KOPT-K1 (cell line): ENCODE measurements at regions not wholly inside any gene's neighbourhood (a gene's known extent, or its start where the extent isn't known, plus 50 kb on each side); places are given as distances from the start of the nearest gene placed in this dataset.

Source experiments
- H3K27ac ChIP-seq: fragments of 200-600 bp; sonication (generic); 2 replicates; pipeline ENCODE4 v1.5.1; 2016; ENCODE audit warnings: antibody characterized with exemption, mild to moderate bottlenecking, low read depth, low read length; ENCODE audit not compliant: poor library complexity, severe bottlenecking
- H3K36me3 ChIP-seq: fragments of 200-600 bp; sonication (generic); 2 replicates; pipeline ENCODE4 v1.5.1; 2017; ENCODE audit warnings: antibody characterized with exemption, mild to moderate bottlenecking, low read length, moderate library complexity; ENCODE audit not compliant: insufficient read depth
- H3K9me3 ChIP-seq: fragments of 200-600 bp; sonication (generic); 2 replicates; pipeline ENCODE4 v1.5.1; 2017; ENCODE audit warnings: antibody characterized with exemption, low read length, mild to moderate bottlenecking; ENCODE audit not compliant: insufficient read depth, poor library complexity, severe bottlenecking

DNA sequence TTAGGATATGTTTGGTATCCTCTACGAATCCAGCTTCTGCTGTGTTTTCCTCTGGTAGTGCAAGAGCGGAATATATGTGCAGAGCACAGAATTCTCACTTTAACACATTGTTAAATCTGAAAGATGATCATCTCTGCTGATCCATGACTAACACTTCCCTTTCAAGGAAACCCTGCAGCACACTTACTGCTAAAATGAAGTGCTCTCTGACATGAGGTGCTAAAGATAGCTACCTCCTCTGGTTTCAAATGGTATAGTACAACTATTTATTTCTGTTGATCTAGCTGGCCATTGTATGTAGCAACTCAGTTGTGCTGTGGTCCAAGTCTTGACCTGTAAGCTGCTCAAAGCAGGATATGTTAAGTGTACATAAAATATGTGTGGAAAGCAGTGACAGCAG, 162.4 kb upstream of the FMR1 start:
- no peaks in the 10 kb centered on the region for H3K9me3 ChIP-seq
- H3K27ac ChIP-seq, result no peak overlapping the region
- no peaks in the 10 kb centered on the region for H3K36me3 ChIP-seq

DNA sequence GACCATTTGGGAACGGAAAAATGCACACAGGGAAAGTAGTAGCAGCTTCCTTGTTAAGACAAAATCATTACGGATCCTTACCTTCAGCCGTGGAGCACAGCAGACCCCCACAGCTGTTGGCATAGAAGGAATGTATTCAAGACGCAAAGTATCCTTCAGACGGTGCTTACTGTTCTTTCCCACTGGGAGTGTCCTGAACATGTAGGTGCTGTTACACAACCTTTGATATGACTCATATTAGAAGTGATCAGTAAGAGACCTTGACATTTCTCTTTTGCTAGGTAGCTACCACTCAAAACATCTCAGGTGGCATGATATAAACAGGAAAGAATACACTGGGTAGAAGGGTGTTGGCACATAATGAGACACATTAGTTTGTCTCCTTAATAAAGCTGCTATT, 154.0 kb upstream of the FMR1 start:
- Histone ChIP-seq H3K9me3 (no peaks in the 10 kb centered on the region), H3K36me3 (no peaks in the 10 kb centered on the region), H3K27ac (no peak overlapping the region)

DNA sequence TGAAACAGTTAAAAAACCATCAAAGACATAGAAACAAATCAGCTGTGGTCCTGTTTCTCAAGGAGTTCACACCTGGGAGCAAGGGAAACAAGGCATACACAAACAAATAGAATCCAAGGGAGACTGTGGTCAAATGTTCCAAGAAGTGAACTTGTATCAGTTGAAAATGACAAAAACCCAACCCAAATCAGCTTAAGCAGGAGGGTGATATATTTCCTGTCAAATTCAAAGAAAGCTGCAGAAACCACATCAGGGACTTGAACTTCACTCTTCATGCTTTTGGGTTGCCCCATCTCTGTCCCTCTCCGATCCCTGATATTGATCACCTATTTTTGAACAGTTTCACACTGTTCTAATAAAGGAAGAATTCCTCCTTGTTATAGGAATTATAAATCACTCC, 148.6 kb upstream of the FMR1 start:
- no peaks in the 10 kb centered on the region for H3K36me3 ChIP-seq
- H3K9me3 ChIP-seq, result peaks cover 6% of the 10 kb centered on the region
- peak overlapping the region; percentile 76 for H3K27ac ChIP-seq

DNA sequence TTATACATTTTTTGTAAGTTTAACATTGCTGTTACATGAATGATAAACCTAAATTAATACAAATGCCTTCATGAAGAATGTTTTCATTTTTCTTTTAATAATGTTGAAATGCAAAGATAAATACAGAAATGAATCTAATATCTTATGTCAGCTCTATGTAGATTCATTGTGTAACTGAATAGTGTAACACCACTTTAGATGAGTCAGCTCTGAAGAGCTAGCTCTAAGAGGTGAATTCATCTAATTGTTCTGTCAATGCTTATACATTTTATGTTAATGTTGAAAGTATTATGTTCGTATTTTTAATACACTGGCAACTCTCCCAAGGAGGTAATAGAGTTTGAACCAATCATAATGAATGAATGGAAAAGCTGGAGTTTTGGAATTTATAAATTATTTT, 146.9 kb upstream of the FMR1 start:
- no peak overlapping the region for H3K27ac ChIP-seq
- H3K9me3 ChIP-seq, result peaks cover 6% of the 10 kb centered on the region
- H3K36me3 ChIP-seq, result no peaks in the 10 kb centered on the region

DNA sequence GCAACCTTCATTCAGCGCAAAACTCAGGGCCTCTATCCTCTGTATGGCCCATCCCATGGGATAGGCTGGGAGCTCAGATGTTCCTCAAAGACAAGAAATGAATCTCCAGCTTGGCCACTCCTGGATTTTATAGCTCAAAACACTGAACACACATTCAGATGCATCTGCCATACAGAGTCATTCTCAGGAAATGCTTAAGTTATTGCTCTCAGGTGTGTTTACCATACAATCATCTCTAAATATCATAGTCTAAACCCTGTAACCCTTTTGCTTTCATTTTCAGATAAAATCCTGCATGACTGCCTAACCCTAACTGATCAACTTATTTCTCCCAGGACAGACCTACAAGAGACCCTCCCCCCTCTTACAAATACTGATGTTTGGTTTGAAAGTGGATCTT, 140.9 kb upstream of the FMR1 start:
- peak overlapping the region; percentile 36 for H3K27ac ChIP-seq
- H3K36me3 ChIP-seq, result no peaks in the 10 kb centered on the region

DNA sequence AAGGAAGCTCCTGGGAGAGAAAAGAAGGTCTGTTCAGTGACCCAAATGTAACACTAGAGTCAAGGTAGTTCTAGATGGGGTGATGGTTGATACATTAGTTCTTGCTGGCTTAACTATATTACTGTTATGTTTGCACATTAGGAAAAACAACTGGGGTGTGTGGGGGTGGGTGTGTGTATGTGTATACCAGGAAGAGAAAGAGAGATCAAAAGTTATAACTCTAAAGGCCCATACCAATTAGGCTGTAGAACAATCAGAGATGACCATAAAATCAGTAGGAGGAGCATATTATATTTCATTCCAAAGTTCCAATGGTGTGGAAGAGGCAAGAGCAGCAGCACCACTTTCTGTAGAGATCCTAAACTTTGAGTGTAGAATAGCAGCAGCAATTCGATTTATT, 134.7 kb upstream of the FMR1 start:
- Histone ChIP-seq H3K27ac (no peak overlapping the region), H3K9me3 (peaks cover 10% of the 10 kb centered on the region), H3K36me3 (no peaks in the 10 kb centered on the region)

More for the DNA sequence above, 140.9 kb upstream of the FMR1 start:
- peaks cover 6% of the 10 kb centered on the region for H3K9me3 ChIP-seq

DNA sequence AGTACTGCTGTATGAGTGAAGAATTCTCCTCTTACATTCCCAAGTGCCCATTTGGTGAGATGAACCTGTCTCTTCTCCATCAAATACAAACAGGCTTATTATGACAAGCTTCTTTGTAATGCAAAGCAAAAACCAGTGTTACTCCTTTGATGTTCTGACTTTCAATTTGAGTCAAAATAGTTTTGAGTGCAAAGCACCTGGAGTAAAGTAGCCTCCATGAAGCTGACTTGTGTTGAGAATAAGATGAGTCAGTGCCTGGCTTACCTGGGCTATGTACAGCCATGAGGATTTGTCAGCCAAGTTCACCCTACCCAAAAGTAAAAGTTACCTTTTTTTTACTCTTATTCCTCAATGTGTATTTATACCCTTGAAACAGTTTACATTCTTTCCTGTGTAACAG, 132.5 kb upstream of the FMR1 start:
- H3K27ac ChIP-seq, result no peak overlapping the region
- no peaks in the 10 kb centered on the region for H3K36me3 ChIP-seq
- peaks cover 10% of the 10 kb centered on the region for H3K9me3 ChIP-seq

DNA sequence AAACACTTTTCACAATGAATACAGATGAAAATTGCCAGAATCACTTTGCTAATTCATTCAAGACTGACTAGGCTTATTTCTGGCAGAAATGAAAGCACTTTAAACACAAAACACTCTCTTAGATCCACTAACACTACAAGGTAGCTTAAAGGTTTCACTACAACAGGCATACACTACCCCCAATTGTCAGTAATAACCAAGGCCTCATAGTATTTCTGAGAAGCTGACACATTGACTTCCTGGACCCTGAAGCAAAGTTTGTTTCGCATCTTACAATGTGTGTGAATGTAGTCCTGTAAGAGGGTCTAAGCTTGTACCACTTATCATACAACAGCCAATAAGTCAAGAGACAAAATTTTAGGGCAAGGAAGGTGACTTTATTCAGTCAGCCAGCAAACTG, 129.9 kb upstream of the FMR1 start:
- Histone ChIP-seq H3K9me3 (peaks cover 3% of the 10 kb centered on the region), H3K27ac (no peak overlapping the region), H3K36me3 (no peaks in the 10 kb centered on the region)

DNA sequence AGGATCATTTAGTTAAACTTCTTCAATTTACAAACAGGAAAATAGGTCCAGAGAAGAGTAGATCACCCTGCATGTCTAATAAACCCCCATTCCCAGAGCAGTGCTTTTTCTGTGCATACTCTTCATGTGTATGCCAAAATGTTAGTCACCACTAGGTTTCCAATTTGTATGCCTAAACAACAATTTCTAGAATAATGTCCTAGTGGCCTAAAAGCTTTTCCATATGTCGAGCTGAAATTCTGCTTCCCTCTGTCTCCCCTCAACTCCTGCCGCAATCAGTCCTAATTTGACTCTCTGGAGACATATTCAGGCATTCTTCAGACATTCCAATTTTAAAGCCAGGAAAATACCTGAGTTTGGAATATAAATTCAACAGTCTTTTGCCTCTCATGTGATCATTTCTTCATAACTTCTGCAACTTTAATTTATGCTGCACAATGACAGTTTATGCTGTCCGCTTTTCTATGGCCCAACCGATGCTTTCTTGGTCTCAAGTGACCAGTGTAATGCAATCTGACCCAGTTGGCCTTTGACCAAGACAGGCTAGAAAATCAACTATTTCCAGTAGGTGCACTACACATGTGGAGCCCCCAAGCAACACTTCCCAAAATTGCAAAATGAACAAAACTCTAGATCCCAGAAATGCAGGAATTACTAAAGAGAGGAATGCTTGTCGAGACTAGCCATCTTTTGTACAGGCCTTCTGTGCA, 122.9 kb upstream of the FMR1 start:
- Histone ChIP-seq H3K9me3 (no peaks in the 10 kb centered on the region), H3K36me3 (no peaks in the 10 kb centered on the region)

DNA sequence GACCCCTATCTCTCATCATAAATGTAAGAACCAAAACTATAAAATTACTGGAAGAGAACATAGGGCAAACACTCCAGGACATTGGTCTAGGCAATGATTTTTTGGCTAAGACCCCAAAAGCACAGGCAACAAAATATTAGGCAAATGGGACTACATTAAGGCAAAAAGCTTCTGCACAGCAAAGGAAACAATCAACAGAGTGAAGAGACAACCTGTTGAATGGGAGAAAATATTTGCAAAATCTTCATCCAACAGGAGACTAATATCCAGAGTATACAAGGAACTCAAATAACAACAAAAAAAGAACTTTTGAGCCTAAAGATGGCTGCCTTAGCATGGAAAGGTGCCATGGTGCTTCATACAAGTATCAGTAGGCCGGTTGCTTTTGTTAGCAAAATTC, 111.1 kb upstream of the FMR1 start:
- no peaks in the 10 kb centered on the region for H3K9me3 ChIP-seq
- no peaks in the 10 kb centered on the region for H3K36me3 ChIP-seq
- H3K27ac ChIP-seq, result no peak overlapping the region

More for the DNA sequence above, 122.9 kb upstream of the FMR1 start:
- H3K27ac ChIP-seq, result no peak overlapping the region

DNA sequence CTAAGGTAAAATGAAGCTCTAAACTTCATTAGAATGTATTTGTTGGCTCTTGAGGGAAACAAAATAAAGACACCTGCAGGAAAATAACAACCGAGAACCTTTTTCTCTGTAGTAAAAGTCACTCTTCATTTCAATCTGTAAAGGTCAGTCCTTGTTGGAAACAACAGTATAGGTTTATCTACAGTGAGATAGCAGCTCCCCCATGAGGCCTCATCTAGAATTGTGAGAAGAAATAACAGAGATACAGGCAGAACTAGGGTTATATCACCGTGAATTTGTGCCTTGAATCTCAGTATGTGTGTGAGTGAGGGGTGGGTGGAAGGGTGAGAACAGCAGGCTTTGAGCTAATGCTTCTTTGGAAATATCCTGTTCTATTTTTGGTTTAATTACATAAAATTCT, 107.8 kb upstream of the FMR1 start:
- Histone ChIP-seq H3K9me3 (no peaks in the 10 kb centered on the region), H3K36me3 (no peaks in the 10 kb centered on the region), H3K27ac (peak overlapping the region; percentile 30)

DNA sequence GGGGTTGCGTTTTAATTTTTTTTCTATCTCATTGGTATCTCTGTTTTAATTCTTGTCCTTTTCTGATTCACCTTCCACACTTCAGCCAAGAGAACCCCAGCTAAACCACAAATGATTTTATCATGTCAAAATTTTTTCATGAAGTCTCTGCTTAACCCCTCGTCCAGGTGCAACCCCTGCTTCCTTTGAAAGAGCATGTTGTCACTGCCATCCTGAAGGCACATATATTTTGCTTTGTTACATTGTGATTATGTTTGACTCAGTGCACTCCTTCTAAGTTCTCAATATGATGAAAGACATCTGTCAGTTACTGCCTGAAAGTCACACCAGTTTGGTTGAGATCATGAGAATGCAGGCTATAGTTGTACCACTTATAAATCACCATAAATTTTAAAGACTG, 99.9 kb upstream of the FMR1 start:
- no peaks in the 10 kb centered on the region for H3K9me3 ChIP-seq
- no peaks in the 10 kb centered on the region for H3K36me3 ChIP-seq
- H3K27ac ChIP-seq, result no peak overlapping the region

DNA sequence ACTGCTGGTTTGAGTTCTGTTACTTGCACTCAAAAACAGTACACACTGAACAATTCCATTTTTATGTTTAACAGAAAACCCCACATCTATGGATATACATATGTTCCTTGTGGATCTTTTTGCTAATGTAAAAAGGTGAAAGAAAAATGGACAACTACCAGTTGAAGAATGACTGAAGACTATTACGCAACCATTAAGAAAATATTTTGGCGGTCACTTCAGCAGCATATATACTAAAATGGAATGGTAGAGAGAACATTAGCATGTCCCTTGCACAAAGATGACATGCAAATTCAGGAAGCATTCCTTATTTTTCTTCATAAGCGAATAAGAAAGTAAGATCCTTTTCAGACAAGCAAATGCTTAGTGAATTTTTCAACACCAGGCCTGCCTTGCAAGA, 84.6 kb upstream of the FMR1 start:
- no peak overlapping the region for H3K27ac ChIP-seq
- H3K36me3 ChIP-seq, result no peaks in the 10 kb centered on the region
- no peaks in the 10 kb centered on the region for H3K9me3 ChIP-seq

DNA sequence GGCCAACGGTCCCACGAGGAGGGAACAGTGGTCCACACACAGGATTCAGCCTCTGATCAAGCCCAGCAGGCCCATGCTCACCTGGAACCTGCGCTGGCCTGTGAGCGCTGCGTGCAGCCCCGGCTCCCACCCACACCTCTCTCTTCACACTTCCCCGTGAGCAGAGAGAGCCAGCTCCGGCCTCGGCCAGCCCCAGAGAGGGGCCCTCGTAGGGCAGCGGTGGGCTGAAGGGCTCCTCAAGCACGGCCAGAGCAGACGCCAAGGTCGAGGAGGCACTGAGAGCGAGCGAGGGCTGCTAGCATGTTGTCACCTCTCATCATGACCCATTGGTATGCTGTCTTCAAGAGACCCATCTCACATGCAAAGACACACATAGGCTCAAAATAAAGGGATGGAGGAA, 83.0 kb upstream of the FMR1 start:
- no peaks in the 10 kb centered on the region for H3K9me3 ChIP-seq
- no peak overlapping the region for H3K27ac ChIP-seq
- H3K36me3 ChIP-seq, result no peaks in the 10 kb centered on the region

DNA sequence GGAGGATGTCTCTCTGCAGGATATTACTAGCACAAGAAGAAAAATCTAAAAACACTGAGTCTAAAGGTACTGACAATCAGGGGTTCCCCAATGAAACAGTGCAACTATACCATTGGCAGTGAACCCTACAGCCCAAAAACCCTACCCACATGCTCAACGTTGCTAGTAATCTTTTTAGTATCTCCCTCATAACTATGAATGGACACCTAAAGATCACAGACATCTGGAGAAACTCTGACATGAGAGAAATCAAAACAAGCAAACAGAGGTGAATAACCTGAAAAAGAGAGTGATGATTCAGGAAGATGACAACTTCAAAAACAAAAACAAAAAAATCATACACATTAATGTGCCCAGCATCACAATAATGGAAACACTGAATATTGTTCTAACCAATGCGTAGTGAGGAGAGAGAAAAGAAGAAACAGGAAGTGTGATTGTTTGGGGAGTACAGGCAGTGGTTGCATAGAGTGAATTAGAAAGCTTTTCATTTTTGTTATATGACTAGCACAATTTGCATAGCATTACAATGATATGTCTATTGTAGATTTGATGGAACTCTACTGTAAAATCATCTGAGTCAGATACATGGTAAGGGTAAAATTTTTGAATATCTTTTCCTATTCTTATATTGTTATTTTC, 78.9 kb upstream of the FMR1 start:
- no peaks in the 10 kb centered on the region for H3K9me3 ChIP-seq
- no peaks in the 10 kb centered on the region for H3K36me3 ChIP-seq
- no peak overlapping the region for H3K27ac ChIP-seq

DNA sequence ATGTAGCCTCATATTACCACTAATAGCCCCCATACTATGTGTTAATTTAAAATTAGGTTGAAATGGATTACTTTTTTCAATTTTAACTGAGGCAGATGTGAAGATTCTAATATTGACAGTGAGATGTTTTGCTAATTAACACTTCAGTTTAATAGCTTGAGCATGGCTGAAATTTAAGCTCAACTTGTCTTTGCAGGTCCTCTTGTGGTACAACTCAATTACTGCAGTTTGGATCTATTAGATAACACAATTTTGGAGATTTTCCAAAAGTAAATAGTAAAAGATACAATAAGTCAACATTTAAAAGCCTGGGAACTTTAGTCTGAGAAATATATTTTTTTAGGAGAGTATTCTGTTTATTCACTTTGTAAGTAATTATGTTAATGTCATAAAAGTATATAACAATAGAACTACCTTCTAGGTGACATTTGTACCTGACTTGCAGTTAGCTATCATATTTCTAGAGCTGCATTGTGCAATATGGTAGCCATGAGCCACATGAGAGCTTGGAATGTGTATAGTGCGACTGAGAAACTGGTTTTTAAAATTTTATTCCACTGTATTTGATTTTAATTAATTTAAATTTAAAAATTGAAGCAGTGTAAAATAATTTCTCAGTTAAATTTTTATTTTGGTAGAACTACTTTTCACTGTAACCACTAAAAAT, 73.1 kb upstream of the FMR1 start:
- H3K27ac ChIP-seq, result no peak overlapping the region
- H3K9me3 ChIP-seq, result no peaks in the 10 kb centered on the region
- no peaks in the 10 kb centered on the region for H3K36me3 ChIP-seq
